Gastroesophageal sphincter (tissue), 4 donors: ENCODE measurements at regions not wholly inside any gene's neighbourhood (a gene's known extent, or its start where the extent isn't known, plus 50 kb on each side); places are given as distances from the start of the nearest gene placed in this dataset.
"Not testable (repeated sequence)": the region's sequence is repeated elsewhere in the genome, so short reads cannot be mapped to it uniquely, and the experiment has no call there.

ENCODE experiments used
- ATAC-seq: fragments of 150-250 bp; one replicate; pipeline ENCODE4 v1.9.1; 2016; ENCODE audit warnings: mild to moderate bottlenecking, moderate library complexity
- H3K27ac ChIP-seq, 4 donors: fragments of 200-600 bp; sonication (generic) in 3 of 4; 1 replicate in 3 of 4; 2 replicates in 1 of 4; pipeline ENCODE4 v1.5.1; 2016 to 2019
- H3K27me3 ChIP-seq: fragments of 200-600 bp; sonication (generic); one replicate; pipeline ENCODE4 v1.5.1; 2019
- H3K36me3 ChIP-seq, 2 donors: fragments of 200-600 bp; sonication (generic); one replicate each; pipeline ENCODE4 v1.5.1; 2019; ENCODE audit warnings: control low read depth in 1 of 2
- H3K4me1 ChIP-seq, 3 donors: fragments of 200-600 bp; sonication (generic); 1 replicate in 2 of 3; 2 replicates in 1 of 3; pipeline ENCODE4 v1.5.1; 2016 to 2019; ENCODE audit warnings: control low read depth in 2 of 3
- H3K4me3 ChIP-seq, 2 donors: fragments of 200-600 bp; sonication (generic); one replicate each; pipeline ENCODE4 v1.5.1; 2019; ENCODE audit warnings: mild to moderate bottlenecking in 1 of 2, moderate library complexity in 1 of 2
- H3K9me3 ChIP-seq, 3 donors: fragments of 200-600 bp; sonication (generic); one replicate each; pipeline ENCODE4 v1.5.1; 2017 to 2019; ENCODE audit warnings: control low read depth in 2 of 3
- EP300 ChIP-seq: sonication (generic); formaldehyde crosslinking; IDR thresholded peaks from one replicate; pipeline ENCODE4 v1.6.1; 2017; ENCODE audit warnings: antibody characterized with exemption, mild to moderate bottlenecking
- POLR2A ChIP-seq, 2 donors: fragments of 450-650 bp; IDR thresholded peaks; one replicate each; pipeline ENCODE4 v1.6.1; 2017; ENCODE audit warnings: antibody characterized with exemption in 2 of 2, mild to moderate bottlenecking in 2 of 2, moderate library complexity in 1 of 2
- POLR2AphosphoS5 ChIP-seq: sonication (generic); formaldehyde crosslinking; IDR thresholded peaks from one replicate; pipeline ENCODE4 v1.6.1; 2017; ENCODE audit warnings: antibody characterized with exemption
- WGBS, 2 donors: methylation state at CpG; one replicate each; pipeline ENCODE4 v1.1.5; 2018; ENCODE audit warnings: low coverage in 1 of 2; 5-methylcytosine and 5-hydroxymethylcytosine counted together
- TF ChIP-seq, protein P1 (sequence below), 4 experiments: fragments of 200-600 bp in 2 of 4; fragments of 450-650 bp in 2 of 4; sonication (generic) in 1 of 4; IDR thresholded peaks; one replicate each; pipeline ENCODE4 v1.5.1; 2017 to 2019; ENCODE audit warnings: antibody characterized with exemption in 4 of 4, mild to moderate bottlenecking in 2 of 4, moderate library complexity in 2 of 4

DNA sequence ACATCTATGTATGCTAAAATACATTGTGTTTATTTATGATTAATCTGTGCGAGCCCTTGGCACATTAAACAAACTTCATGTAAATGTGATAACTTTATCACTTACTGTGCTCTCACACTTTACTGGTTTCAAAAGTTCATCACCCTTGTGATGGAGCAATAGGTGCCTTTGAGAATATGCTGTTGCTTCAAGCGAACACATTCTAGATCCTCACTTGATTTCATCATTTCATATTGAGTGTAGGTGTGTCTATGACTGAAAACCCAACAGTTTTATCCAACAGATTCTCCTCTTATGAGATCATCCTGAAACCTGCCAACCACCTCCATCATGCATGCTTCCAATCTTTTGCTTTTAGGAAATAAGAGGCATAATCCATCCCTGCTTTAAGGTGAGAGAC is 854.4 kb downstream of the TMEM121 start:
- WGBS, 2 donors = 57 to 62% methylated on average over 2 of the region's 2 CpGs
- TF ChIP-seq POLR2A (IDR thresholded peaks at IDR 0.05) (no peak), EP300 (no peak)
- TF ChIP-seq, protein P1, sequence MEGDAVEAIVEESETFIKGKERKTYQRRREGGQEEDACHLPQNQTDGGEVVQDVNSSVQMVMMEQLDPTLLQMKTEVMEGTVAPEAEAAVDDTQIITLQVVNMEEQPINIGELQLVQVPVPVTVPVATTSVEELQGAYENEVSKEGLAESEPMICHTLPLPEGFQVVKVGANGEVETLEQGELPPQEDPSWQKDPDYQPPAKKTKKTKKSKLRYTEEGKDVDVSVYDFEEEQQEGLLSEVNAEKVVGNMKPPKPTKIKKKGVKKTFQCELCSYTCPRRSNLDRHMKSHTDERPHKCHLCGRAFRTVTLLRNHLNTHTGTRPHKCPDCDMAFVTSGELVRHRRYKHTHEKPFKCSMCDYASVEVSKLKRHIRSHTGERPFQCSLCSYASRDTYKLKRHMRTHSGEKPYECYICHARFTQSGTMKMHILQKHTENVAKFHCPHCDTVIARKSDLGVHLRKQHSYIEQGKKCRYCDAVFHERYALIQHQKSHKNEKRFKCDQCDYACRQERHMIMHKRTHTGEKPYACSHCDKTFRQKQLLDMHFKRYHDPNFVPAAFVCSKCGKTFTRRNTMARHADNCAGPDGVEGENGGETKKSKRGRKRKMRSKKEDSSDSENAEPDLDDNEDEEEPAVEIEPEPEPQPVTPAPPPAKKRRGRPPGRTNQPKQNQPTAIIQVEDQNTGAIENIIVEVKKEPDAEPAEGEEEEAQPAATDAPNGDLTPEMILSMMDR (IDR thresholded peaks at IDR 0.05) = no peak
- Histone ChIP-seq H3K27ac (no peak overlapping the region), H3K4me3 (no peak overlapping the region), H3K36me3 (no peaks in the 10 kb centered on the region), H3K27me3 (peaks cover 16% of the 10 kb centered on the region), H3K4me1 (no peaks in the 10 kb centered on the region), H3K9me3 (no peaks in the 10 kb centered on the region)
- ATAC-seq = no peak

- H3K4me1 ChIP-seq, H3K4me3 ChIP-seq, H3K9me3 ChIP-seq, H3K36me3 ChIP-seq, ATAC-seq, H3K27ac ChIP-seq: not testable (repeated sequence)
- H3K27me3 ChIP-seq = peaks cover 34% of the 10 kb centered on the region
- 63% methylated on average over 8 of the region's 9 CpGs; no CpG with 5 or more reads in 1 of the 2 donors for WGBS, 2 donors
These were observed 862.8 kb downstream of the TMEM121 start for GRCh38 chr14:106389186-106389585.

DNA sequence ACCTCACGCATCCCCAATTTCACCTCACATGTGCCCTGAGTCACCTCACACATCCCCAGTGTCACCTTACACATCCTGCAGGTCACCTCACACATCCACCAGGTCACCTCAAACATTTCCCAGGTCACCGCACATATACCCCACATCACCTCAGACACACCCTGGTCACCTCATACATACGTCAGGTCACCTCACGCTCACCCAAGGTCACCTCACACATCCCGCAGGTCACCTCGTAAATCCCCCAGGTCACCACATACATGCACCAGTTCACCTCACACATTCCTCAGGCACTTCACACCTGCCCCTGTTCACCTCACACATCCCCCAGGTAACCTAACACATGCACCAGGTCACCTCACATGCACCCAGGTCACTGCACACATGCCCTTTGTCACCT is 864.0 kb downstream of the TMEM121 start:
- H3K36me3 ChIP-seq = no peaks in the 10 kb centered on the region
- H3K27me3 ChIP-seq = peaks cover 34% of the 10 kb centered on the region
- no peak overlapping the region for H3K4me3 ChIP-seq
- no peak for ATAC-seq
- no peaks in the 10 kb centered on the region for H3K9me3 ChIP-seq
- no peak overlapping the region for H3K27ac ChIP-seq
- TF ChIP-seq, protein P1 (IDR thresholded peaks at IDR 0.05) = no peak
- TF ChIP-seq POLR2AphosphoS5 = no peak
- TF ChIP-seq EP300 = no peak
- TF ChIP-seq POLR2A (IDR thresholded peaks at IDR 0.05) = no peak
- no peaks in the 10 kb centered on the region for H3K4me1 ChIP-seq
- WGBS, 2 donors = 89 to 100% methylated on average over 2 to 6 of the region's 6 CpGs

DNA sequence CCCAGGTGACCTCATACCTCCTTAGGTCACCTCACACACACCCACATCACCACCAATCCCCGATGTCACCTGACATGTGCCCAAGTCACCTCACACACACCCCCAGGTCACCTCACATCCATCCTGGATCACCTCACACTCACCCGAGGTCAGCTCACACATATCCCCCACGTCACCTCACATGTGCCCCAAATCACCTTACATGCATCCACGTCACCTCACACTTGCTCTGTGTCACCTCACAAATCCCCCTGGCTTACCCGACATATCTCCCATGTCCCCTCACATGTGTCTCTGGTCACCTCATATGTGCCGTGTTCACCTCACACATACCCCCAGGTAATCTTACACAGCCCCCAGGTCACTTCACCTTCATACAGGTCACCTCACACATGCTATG is 864.6 kb downstream of the TMEM121 start:
- H3K36me3 ChIP-seq = no peaks in the 10 kb centered on the region
- no peak for ATAC-seq
- H3K27ac ChIP-seq = no peak overlapping the region
- no peak for TF ChIP-seq EP300
- TF ChIP-seq, protein P1 (IDR thresholded peaks at IDR 0.05) = no peak
- TF ChIP-seq POLR2A (IDR thresholded peaks at IDR 0.05) = no peak
- no peak for TF ChIP-seq POLR2AphosphoS5
- H3K9me3 ChIP-seq = no peaks in the 10 kb centered on the region
- H3K4me1 ChIP-seq = no peaks in the 10 kb centered on the region
- H3K4me3 ChIP-seq = no peak overlapping the region
- WGBS, 2 donors = 76 to 84% methylated on average over 3 to 6 of the region's 6 CpGs
- peaks cover 34% of the 10 kb centered on the region for H3K27me3 ChIP-seq

DNA sequence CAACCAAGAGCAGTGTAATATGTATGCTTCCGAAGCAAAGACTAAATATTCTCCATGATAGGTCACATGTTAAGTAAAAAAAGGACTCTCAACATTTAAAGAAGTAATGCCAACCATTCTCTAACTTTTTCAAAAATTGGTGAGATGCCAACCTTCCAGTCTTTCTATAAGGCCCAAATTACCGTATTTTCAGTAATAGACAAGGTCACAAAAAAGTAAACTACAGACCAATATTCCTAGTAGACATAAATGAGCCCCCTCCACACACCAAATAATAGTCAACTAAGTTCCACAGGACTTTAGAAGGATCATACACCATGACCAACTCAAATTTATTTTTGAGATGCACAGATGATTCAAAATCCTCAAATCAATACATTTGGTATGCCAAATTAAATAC is 867.4 kb downstream of the TMEM121 start:
- H3K9me3 ChIP-seq = no peaks in the 10 kb centered on the region
- no peak overlapping the region for H3K27ac ChIP-seq
- ATAC-seq = no peak
- WGBS, 2 donors = 45 to 78% methylated on average over 2 of the region's 2 CpGs
- H3K36me3 ChIP-seq = no peaks in the 10 kb centered on the region
- no peak overlapping the region for H3K4me3 ChIP-seq
- H3K27me3 ChIP-seq = peaks cover 44% of the 10 kb centered on the region
- no peaks in the 10 kb centered on the region for H3K4me1 ChIP-seq
- no peak for TF ChIP-seq EP300
- no peak for TF ChIP-seq POLR2AphosphoS5

DNA sequence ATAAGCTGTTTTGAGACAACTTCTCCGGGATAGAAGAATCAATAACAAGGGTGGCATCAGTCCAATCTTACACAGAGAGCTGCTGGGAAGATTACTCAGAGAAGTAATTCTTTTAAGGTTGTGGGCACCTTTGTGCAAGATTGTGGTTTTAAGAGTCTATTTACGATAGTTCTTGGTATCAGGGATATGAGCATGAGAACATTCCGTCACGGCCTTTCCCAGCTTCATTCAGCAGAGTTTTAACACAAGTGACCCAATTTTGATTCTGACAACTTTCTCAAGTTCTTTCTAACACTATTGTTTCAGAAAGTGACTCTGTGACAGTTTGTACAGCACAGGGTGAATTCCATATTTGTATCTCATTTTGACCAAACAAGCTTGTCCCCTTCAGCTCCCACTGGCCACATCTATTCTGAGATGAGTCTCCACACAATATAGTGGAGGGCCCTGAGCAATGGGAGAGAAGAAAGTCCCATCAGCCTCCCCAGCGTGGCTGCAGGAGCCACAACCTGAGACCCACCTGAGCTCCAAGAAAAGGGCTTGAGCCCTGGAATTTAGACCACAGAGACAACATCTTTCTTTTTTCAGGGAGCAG is 869.2 kb downstream of the TMEM121 start:
- H3K4me1 ChIP-seq = no peaks in the 10 kb centered on the region
- no peaks in the 10 kb centered on the region for H3K36me3 ChIP-seq
- no peak for TF ChIP-seq POLR2AphosphoS5
- TF ChIP-seq, protein P1 (IDR thresholded peaks at IDR 0.05) = no peak
- TF ChIP-seq EP300 = no peak
- TF ChIP-seq POLR2A (IDR thresholded peaks at IDR 0.05) = no peak
- WGBS, 2 donors = 60 to 83% methylated on average over 2 to 5 of the region's 5 CpGs
- H3K27ac ChIP-seq = no peak overlapping the region
- no peak overlapping the region for H3K4me3 ChIP-seq
- no peaks in the 10 kb centered on the region for H3K9me3 ChIP-seq
- H3K27me3 ChIP-seq = peaks cover 39% of the 10 kb centered on the region
- ATAC-seq = no peak
